ENCODE measurements at regions not wholly inside any gene's neighbourhood (a gene's known extent, or its start where the extent isn't known, plus 50 kb on each side); places are given as distances from the start of the nearest gene placed in this dataset.

GRCh38 chr11:15888556-15889345 lies 467.6 kb downstream of the SOX6 start:
- DNase-seq = no peak

GRCh38 chr11:15889363-15890030 lies 466.8 kb downstream of the SOX6 start:
- DNase-seq = no peak

GRCh38 chr11:15890031-15890713 lies 466.2 kb downstream of the SOX6 start:
- DNase-seq = no peak

- DNase-seq = no peak
These were observed 463.3 kb downstream of the SOX6 start for GRCh38 chr11:15893080-15893492.

GRCh38 chr11:15896026-15896425 lies 460.3 kb downstream of the SOX6 start:
- DNase-seq = no peak

GRCh38 chr11:15896530-15896929 lies 459.8 kb downstream of the SOX6 start:
- no peak for DNase-seq

- DNase-seq = no peak
These were observed 459.0 kb downstream of the SOX6 start for GRCh38 chr11:15897211-15897960.

- no peak for DNase-seq
These were observed 455.3 kb downstream of the SOX6 start for GRCh38 chr11:15901054-15901453.

GRCh38 chr11:15901790-15902189 lies 454.6 kb downstream of the SOX6 start:
- DNase-seq = no peak

- DNase-seq = no peak
These were observed 453.1 kb downstream of the SOX6 start for GRCh38 chr11:15903246-15903645.

GRCh38 chr11:15905366-15906104 lies 450.8 kb downstream of the SOX6 start:
- no peak for DNase-seq

GRCh38 chr11:15906481-15907035 lies 449.8 kb downstream of the SOX6 start:
- DNase-seq = no peak

GRCh38 chr11:15907806-15908205 lies 448.5 kb downstream of the SOX6 start:
- no peak for DNase-seq

- DNase-seq = no peak
These were observed 446.3 kb downstream of the SOX6 start for GRCh38 chr11:15909937-15910598.

- no peak for DNase-seq
These were observed 445.6 kb downstream of the SOX6 start for GRCh38 chr11:15910761-15911160.

GRCh38 chr11:15911377-15912044 lies 444.8 kb downstream of the SOX6 start:
- DNase-seq = no peak

- no peak for DNase-seq
These were observed 444.1 kb downstream of the SOX6 start for GRCh38 chr11:15912291-15912690.

GRCh38 chr11:15912825-15913224 lies 443.5 kb downstream of the SOX6 start:
- no peak for DNase-seq

GRCh38 chr11:15913261-15913660 lies 443.1 kb downstream of the SOX6 start:
- DNase-seq = no peak

Measured in T-helper 1 cell (primary cell).